MM.1S (cell line): ENCODE measurements at regions not wholly inside any gene's neighbourhood (a gene's known extent, or its start where the extent isn't known, plus 50 kb on each side); places are given as distances from the start of the nearest gene placed in this dataset.

Experiments used
- EZH2phosphoT487 ChIP-seq: fragments of 300-600 bp; sonication (generic); IDR thresholded peaks from 2 replicates; pipeline ENCODE4 v1.6.1; 2018; ENCODE audit warnings: antibody characterized with exemption, low read length
- TF ChIP-seq, protein P1 (sequence below): fragments of 300-600 bp; sonication (generic); IDR thresholded peaks from 2 replicates; pipeline ENCODE4 v1.5.1; 2016; ENCODE audit warnings: antibody characterized with exemption, low read length, mixed read lengths

DNA sequence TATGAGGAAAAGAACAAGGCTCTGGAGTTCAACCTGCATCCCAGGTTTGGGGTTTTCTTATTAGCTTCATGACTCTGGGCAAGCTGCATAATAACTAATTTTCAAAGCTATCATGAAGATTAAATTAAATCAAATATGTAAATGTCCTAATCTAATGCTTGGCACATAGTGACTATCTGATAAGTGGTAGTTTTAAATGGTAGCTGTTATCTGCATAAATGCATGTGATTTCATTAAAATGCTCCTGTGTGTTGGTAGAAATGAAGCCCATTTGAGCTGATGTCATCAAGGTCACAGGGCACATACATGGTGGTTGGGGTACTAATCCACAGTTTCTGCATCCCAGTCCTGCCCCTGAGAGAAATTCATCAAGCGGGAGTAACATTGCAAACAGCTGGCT lies 428.8 kb downstream of the LRATD1 start:
- TF ChIP-seq, protein P1, sequence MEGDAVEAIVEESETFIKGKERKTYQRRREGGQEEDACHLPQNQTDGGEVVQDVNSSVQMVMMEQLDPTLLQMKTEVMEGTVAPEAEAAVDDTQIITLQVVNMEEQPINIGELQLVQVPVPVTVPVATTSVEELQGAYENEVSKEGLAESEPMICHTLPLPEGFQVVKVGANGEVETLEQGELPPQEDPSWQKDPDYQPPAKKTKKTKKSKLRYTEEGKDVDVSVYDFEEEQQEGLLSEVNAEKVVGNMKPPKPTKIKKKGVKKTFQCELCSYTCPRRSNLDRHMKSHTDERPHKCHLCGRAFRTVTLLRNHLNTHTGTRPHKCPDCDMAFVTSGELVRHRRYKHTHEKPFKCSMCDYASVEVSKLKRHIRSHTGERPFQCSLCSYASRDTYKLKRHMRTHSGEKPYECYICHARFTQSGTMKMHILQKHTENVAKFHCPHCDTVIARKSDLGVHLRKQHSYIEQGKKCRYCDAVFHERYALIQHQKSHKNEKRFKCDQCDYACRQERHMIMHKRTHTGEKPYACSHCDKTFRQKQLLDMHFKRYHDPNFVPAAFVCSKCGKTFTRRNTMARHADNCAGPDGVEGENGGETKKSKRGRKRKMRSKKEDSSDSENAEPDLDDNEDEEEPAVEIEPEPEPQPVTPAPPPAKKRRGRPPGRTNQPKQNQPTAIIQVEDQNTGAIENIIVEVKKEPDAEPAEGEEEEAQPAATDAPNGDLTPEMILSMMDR, result no peak
- TF ChIP-seq EZH2phosphoT487, result no peak
